GM21737 (cell line): ENCODE measurements at regions not wholly inside any gene's neighbourhood (a gene's known extent, or its start where the extent isn't known, plus 50 kb on each side); places are given as distances from the start of the nearest gene placed in this dataset.

Experiments used
- ATAC-seq: cut with Tn5 transposase; IDR thresholded peaks from one replicate; pipeline ENCODE4 v1.9.1; 2021; ENCODE audit warnings: mild to moderate bottlenecking, moderate library complexity; ENCODE audit not compliant: unreplicated experiment

- ATAC-seq, result no peak
Observed at GRCh38 chr16:49081086-49081485, 200.6 kb downstream of the CBLN1 start.

- no peak for ATAC-seq
Observed at GRCh38 chr16:49078571-49078970, 203.1 kb downstream of the CBLN1 start.

GRCh38 chr16:49078104-49078503, 203.5 kb downstream of the CBLN1 start:
- no peak for ATAC-seq

GRCh38 chr16:49075709-49076108, 205.9 kb downstream of the CBLN1 start:
- no peak for ATAC-seq

- no peak for ATAC-seq
Observed at GRCh38 chr16:49068224-49068623, 213.4 kb downstream of the CBLN1 start.

GRCh38 chr16:49067776-49068175, 213.9 kb downstream of the CBLN1 start:
- ATAC-seq, result no peak

GRCh38 chr16:49061137-49061714, 220.4 kb downstream of the CBLN1 start:
- no peak for ATAC-seq

- ATAC-seq, result no peak
Observed at GRCh38 chr16:49060728-49061127, 220.9 kb downstream of the CBLN1 start.

GRCh38 chr16:49058382-49058781, 223.3 kb downstream of the CBLN1 start:
- no peak for ATAC-seq

GRCh38 chr16:49057936-49058335, 223.7 kb downstream of the CBLN1 start:
- no peak for ATAC-seq

- no peak for ATAC-seq
Observed at GRCh38 chr16:49057391-49057790, 224.2 kb downstream of the CBLN1 start.

- no peak for ATAC-seq
Observed at GRCh38 chr16:49056546-49056945, 225.1 kb downstream of the CBLN1 start.

- no peak for ATAC-seq
Observed at GRCh38 chr16:49055824-49056545, 225.7 kb downstream of the CBLN1 start.

- no peak for ATAC-seq
Observed at GRCh38 chr16:49055291-49055690, 226.3 kb downstream of the CBLN1 start.

GRCh38 chr16:49054606-49055005, 227.0 kb downstream of the CBLN1 start:
- no peak for ATAC-seq

GRCh38 chr16:49052846-49053245, 228.8 kb downstream of the CBLN1 start:
- no peak for ATAC-seq

- no peak for ATAC-seq
Observed at GRCh38 chr16:49051576-49051975, 230.1 kb downstream of the CBLN1 start.

GRCh38 chr16:49050607-49051006, 231.0 kb downstream of the CBLN1 start:
- ATAC-seq, result no peak

GRCh38 chr16:49049644-49050043, 232.0 kb downstream of the CBLN1 start:
- ATAC-seq, result no peak

GRCh38 chr16:49049191-49049590, 232.4 kb downstream of the CBLN1 start:
- no peak for ATAC-seq

GRCh38 chr16:49048557-49048956, 233.1 kb downstream of the CBLN1 start:
- ATAC-seq, result no peak

GRCh38 chr16:49036126-49036525, 245.5 kb downstream of the CBLN1 start:
- ATAC-seq, result no peak

GRCh38 chr16:49027420-49027819, 254.2 kb downstream of the CBLN1 start:
- no peak for ATAC-seq
